Panc1 (cell line): ENCODE measurements at regions not wholly inside any gene's neighbourhood (a gene's known extent, or its start where the extent isn't known, plus 50 kb on each side); places are given as distances from the start of the nearest gene placed in this dataset.

Source experiments
- ATAC-seq: fragments of 200-7000 bp; cut with Tn5 transposase; 2 replicates; pipeline ENCODE4 v1.9.1; 2020; ENCODE audit warnings: mild to moderate bottlenecking, moderate library complexity
- BruUV-seq: library from RNA; stranded (reverse); fragments of 400-500 nt; replicated peaks from 2 replicates; lab custom pipeline; 2021; lab: Mats Ljungman, UMichigan
- CTCF ChIA-PET: fragments of 300-600 bp; sonication (Branson Sonifier 250); formaldehyde crosslinking; loops from one replicate; lab custom pipeline; 2022; ENCODE audit warnings: antibody characterized with exemption; lab: Charles Lee
- POLR2A ChIA-PET: fragments of 300-600 bp; sonication (Branson Sonifier 250); formaldehyde crosslinking; loops from one replicate; lab custom pipeline; 2022; ENCODE audit warnings: antibody characterized with exemption; lab: Charles Lee
- DNase-seq: peaks from one replicate; pipeline ENCODE4 v3.0.0-alpha.2; 2010; ENCODE audit warnings: low read depth, low spot score
- H3K27ac ChIP-seq: 2 replicates; pipeline ENCODE4 v1.5.1; 2011; ENCODE audit warnings: mild to moderate bottlenecking, low read length, inconsistent platforms
- H3K27me3 ChIP-seq: fragments of 200-500 bp; sonication (Bioruptor generic); 2 replicates; pipeline ENCODE4 v1.6.0; 2014; ENCODE audit warnings: low read length, inconsistent platforms; ENCODE audit not compliant: control insufficient read depth, insufficient read depth
- H3K36me3 ChIP-seq: fragments of 200-500 bp; sonication (Bioruptor generic); 2 replicates; pipeline ENCODE4 v1.5.1; 2014; ENCODE audit warnings: inconsistent platforms, mild to moderate bottlenecking, low read length, moderate library complexity; ENCODE audit not compliant: control insufficient read depth, insufficient read depth
- H3K4me1 ChIP-seq: 2 replicates; pipeline ENCODE4 v1.5.1; 2011; ENCODE audit warnings: inconsistent platforms, mild to moderate bottlenecking, low read length, moderate library complexity; ENCODE audit not compliant: control insufficient read depth, insufficient read depth
- H3K4me3 ChIP-seq, 2 experiments: 2 replicates each; pipeline ENCODE4 v1.5.1; 2011 to 2012; ENCODE audit warnings: low read depth in 2 of 2, low read length in 2 of 2, mild to moderate bottlenecking in 2 of 2, inconsistent platforms in 1 of 2, moderate library complexity in 1 of 2
- H3K9me3 ChIP-seq: fragments of 200-500 bp; sonication (Bioruptor generic); 2 replicates; pipeline ENCODE4 v1.5.1; 2014; ENCODE audit warnings: low read depth, mild to moderate bottlenecking, inconsistent platforms, low read length, moderate library complexity; ENCODE audit not compliant: control insufficient read depth, insufficient read depth
- POLR2AphosphoS5 ChIP-seq: IDR thresholded peaks from 2 replicates; pipeline ENCODE4 v1.6.1; 2012; ENCODE audit warnings: mild to moderate bottlenecking, low read depth, low read length, moderate library complexity
- SIN3A ChIP-seq: IDR thresholded peaks from 2 replicates; pipeline ENCODE4 v1.6.1; 2012; ENCODE audit warnings: low read depth, mild to moderate bottlenecking, low read length, moderate library complexity, borderline replicate concordance; ENCODE audit not compliant: insufficient read depth
- TCF7L2 ChIP-seq: IDR thresholded peaks from 2 replicates; pipeline ENCODE4 v1.6.1; 2011; ENCODE audit warnings: mild to moderate bottlenecking, low read depth, low read length, inconsistent platforms
- in situ Hi-C: cut with HindIII; loops from 2 replicates; pipeline ENCODE4 v1.10.0; 2016; ENCODE audit warnings: low sequenced_read_pairs, low pct_unique_long_range_greater_than_20kb
- intact Hi-C: fragments of 100-400 bp; cut with micrococcal nuclease; formaldehyde crosslinking; loops from one replicate; pipeline ENCODE4 v1.10.0; 2022; ENCODE audit not compliant: unreplicated experiment
- TF ChIP-seq, protein P1 (sequence below): fragments of 450-650 bp; IDR thresholded peaks from 2 replicates; pipeline ENCODE4 v1.5.1; 2017; ENCODE audit warnings: mild to moderate bottlenecking
- TF ChIP-seq, protein P2 (sequence below), 2 experiments: IDR thresholded peaks; 2 replicates each; pipeline ENCODE4 v1.6.1; 2011 to 2012; ENCODE audit warnings: low read depth in 2 of 2, control low read depth in 1 of 2, low read length in 1 of 2, mild to moderate bottlenecking in 1 of 2, moderate library complexity in 1 of 2; ENCODE audit not compliant: insufficient read depth in 1 of 2

DNA sequence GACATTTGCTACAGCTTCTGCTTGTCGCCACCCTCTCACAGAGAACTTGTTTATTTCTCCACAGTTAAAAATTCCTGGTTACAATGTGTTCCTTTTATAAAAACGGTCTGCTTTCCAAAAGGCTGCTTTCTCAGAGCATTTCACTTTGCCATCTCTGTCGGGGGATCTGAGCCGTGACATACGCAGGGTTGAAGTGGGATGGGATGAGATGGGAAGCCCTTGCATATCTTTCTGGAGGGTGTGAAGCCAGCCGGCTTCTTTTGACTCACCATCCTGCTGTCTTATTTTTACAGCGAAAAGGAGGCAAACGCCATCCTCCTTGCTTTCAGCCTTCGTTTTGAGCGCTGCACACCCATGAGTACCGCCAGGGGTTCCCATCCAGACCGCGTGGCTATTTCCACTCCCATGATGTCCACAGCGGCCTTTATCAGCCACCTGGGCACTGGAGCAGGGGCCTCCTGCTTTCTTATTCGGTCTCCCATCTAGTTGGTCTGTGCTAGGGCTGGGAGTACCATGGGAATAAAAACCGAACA lies 99.8 kb upstream of the GATB start:
- ChIA-PET POLR2A (no interaction called here), CTCF (no interaction called here)
- H3K27me3 ChIP-seq: 0 out of 2 replicates have a peak, but pooled peaks cover 3% of the 10 kb centered on the region
- H3K4me3 ChIP-seq: no peak overlapping the region
- no peak overlapping the region for H3K27ac ChIP-seq
- no peak for ATAC-seq
- DNase-seq: no peak
- no peaks in the 10 kb centered on the region for H3K9me3 ChIP-seq
- in situ Hi-C loops: no loop called here
- intact Hi-C loops: no loop called here
- no TSS peak for BruUV-seq
- no peaks in the 10 kb centered on the region for H3K4me1 ChIP-seq
- TF ChIP-seq TCF7L2: no peak
- no peak for TF ChIP-seq SIN3A
- TF ChIP-seq, protein P1, sequence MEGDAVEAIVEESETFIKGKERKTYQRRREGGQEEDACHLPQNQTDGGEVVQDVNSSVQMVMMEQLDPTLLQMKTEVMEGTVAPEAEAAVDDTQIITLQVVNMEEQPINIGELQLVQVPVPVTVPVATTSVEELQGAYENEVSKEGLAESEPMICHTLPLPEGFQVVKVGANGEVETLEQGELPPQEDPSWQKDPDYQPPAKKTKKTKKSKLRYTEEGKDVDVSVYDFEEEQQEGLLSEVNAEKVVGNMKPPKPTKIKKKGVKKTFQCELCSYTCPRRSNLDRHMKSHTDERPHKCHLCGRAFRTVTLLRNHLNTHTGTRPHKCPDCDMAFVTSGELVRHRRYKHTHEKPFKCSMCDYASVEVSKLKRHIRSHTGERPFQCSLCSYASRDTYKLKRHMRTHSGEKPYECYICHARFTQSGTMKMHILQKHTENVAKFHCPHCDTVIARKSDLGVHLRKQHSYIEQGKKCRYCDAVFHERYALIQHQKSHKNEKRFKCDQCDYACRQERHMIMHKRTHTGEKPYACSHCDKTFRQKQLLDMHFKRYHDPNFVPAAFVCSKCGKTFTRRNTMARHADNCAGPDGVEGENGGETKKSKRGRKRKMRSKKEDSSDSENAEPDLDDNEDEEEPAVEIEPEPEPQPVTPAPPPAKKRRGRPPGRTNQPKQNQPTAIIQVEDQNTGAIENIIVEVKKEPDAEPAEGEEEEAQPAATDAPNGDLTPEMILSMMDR: no peak
- TF ChIP-seq, protein P2, sequence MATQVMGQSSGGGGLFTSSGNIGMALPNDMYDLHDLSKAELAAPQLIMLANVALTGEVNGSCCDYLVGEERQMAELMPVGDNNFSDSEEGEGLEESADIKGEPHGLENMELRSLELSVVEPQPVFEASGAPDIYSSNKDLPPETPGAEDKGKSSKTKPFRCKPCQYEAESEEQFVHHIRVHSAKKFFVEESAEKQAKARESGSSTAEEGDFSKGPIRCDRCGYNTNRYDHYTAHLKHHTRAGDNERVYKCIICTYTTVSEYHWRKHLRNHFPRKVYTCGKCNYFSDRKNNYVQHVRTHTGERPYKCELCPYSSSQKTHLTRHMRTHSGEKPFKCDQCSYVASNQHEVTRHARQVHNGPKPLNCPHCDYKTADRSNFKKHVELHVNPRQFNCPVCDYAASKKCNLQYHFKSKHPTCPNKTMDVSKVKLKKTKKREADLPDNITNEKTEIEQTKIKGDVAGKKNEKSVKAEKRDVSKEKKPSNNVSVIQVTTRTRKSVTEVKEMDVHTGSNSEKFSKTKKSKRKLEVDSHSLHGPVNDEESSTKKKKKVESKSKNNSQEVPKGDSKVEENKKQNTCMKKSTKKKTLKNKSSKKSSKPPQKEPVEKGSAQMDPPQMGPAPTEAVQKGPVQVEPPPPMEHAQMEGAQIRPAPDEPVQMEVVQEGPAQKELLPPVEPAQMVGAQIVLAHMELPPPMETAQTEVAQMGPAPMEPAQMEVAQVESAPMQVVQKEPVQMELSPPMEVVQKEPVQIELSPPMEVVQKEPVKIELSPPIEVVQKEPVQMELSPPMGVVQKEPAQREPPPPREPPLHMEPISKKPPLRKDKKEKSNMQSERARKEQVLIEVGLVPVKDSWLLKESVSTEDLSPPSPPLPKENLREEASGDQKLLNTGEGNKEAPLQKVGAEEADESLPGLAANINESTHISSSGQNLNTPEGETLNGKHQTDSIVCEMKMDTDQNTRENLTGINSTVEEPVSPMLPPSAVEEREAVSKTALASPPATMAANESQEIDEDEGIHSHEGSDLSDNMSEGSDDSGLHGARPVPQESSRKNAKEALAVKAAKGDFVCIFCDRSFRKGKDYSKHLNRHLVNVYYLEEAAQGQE (IDR thresholded peaks at IDR 0.05; ENCODE audit: insufficient read depth in 1 of 2, low read depth in 2 of 2, low read length in 1 of 2): no peak
- no peak for TF ChIP-seq POLR2AphosphoS5
- H3K36me3 ChIP-seq: no peaks in the 10 kb centered on the region

DNA sequence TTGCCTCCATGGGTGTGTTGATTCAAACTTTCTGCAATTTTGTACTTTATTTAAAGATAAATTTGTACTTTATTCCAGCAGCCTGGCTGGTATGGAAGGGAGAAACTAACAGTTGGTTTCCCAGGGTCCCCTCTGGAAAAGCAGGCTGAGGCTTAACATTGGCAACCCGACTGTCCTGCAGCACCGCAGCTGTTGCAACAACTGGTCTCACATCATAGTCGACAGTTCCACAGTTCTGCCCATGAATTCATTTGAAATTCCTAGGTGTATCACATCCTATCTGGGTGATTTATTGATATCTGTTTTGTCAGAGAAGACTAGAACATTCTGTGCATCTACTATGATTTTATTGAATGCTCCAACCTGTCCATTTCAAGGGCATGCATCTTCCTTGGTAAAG lies 98.8 kb upstream of the GATB start:
- Histone ChIP-seq H3K27me3 (0 out of 2 replicates have a peak, but pooled peaks cover 3% of the 10 kb centered on the region), H3K4me1 (no peaks in the 10 kb centered on the region), H3K27ac (no peak overlapping the region), H3K9me3 (no peaks in the 10 kb centered on the region), H3K36me3 (no peaks in the 10 kb centered on the region), H3K4me3 (no peak overlapping the region)
- TF ChIP-seq POLR2AphosphoS5 (no peak), TCF7L2 (no peak)
- TF ChIP-seq, protein P1: no peak
- DNase-seq (no peak), ATAC-seq (no peak)
- POLR2A ChIA-PET: no interaction called here
- CTCF ChIA-PET: no interaction called here
- intact Hi-C loops (no loop called here), in situ Hi-C loops (no loop called here)
- BruUV-seq: no TSS peak
